ENCODE measurements at regions not wholly inside any gene's neighbourhood (a gene's known extent, or its start where the extent isn't known, plus 50 kb on each side); places are given as distances from the start of the nearest gene placed in this dataset.

DNA sequence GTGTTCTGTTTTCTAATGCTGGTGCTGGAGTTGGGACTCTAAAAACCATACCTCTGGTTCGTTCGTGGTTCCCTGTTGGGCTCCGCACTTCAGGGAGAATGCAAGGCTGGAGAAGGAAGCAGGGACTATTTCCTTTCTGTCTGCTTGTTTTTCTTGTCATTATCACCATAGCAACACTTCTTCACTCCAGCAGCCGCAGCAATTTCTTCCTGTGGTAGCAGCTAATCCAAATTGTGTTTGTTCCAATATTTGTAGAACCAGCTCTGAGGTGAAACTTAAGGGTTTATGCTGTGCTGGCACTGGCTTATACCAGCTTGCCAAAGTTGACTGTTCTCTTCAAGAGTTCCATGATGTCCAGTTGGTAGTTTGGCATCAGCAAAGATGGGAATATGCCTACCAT lies 301.4 kb upstream of the SYT4 start:
- TF ChIP-seq, protein P1, sequence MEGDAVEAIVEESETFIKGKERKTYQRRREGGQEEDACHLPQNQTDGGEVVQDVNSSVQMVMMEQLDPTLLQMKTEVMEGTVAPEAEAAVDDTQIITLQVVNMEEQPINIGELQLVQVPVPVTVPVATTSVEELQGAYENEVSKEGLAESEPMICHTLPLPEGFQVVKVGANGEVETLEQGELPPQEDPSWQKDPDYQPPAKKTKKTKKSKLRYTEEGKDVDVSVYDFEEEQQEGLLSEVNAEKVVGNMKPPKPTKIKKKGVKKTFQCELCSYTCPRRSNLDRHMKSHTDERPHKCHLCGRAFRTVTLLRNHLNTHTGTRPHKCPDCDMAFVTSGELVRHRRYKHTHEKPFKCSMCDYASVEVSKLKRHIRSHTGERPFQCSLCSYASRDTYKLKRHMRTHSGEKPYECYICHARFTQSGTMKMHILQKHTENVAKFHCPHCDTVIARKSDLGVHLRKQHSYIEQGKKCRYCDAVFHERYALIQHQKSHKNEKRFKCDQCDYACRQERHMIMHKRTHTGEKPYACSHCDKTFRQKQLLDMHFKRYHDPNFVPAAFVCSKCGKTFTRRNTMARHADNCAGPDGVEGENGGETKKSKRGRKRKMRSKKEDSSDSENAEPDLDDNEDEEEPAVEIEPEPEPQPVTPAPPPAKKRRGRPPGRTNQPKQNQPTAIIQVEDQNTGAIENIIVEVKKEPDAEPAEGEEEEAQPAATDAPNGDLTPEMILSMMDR (conservative IDR thresholded peaks at IDR 0.05 in 1 of 2, IDR thresholded peaks at IDR 0.05 in 1 of 2; ENCODE audit: low read depth in 1 of 2, low read length in 2 of 2) = no peak
- TF ChIP-seq EZH2 (IDR thresholded peaks at IDR 0.05; ENCODE audit: low read length, missing control alignments) = no peak
